ENCODE measurements at regions not wholly inside any gene's neighbourhood (a gene's known extent, or its start where the extent isn't known, plus 50 kb on each side); places are given as distances from the start of the nearest gene placed in this dataset.

DNA sequence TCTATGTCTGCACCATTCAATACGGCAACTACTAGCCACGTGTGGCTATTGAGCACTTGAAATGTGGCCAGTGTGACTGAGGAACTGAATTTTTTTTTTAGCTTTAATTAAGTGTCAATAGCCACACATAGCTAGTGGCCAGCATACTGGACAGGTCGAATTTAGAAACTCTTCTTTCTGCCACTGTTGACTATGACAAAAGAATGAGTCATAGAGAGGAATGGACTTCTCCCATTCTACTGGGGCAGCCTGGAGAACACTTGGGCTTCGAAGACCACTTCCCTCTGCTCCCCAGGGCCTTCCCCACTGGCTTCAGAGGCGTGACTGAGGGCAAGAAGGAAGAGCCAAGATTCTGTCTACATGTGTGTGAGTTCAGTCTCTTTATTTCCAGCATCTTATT, 137.5 kb downstream of the SNX10 start:
- TF ChIP-seq, protein P1, sequence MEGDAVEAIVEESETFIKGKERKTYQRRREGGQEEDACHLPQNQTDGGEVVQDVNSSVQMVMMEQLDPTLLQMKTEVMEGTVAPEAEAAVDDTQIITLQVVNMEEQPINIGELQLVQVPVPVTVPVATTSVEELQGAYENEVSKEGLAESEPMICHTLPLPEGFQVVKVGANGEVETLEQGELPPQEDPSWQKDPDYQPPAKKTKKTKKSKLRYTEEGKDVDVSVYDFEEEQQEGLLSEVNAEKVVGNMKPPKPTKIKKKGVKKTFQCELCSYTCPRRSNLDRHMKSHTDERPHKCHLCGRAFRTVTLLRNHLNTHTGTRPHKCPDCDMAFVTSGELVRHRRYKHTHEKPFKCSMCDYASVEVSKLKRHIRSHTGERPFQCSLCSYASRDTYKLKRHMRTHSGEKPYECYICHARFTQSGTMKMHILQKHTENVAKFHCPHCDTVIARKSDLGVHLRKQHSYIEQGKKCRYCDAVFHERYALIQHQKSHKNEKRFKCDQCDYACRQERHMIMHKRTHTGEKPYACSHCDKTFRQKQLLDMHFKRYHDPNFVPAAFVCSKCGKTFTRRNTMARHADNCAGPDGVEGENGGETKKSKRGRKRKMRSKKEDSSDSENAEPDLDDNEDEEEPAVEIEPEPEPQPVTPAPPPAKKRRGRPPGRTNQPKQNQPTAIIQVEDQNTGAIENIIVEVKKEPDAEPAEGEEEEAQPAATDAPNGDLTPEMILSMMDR (IDR thresholded peaks at IDR 0.05), result no peak
- no peak for TF ChIP-seq POLR2A (IDR thresholded peaks at IDR 0.05)

All from Peyer's patch (tissue), 4 donors.